B cell (primary cell): ENCODE measurements at regions not wholly inside any gene's neighbourhood (a gene's known extent, or its start where the extent isn't known, plus 50 kb on each side); places are given as distances from the start of the nearest gene placed in this dataset.
"Not testable (repeated sequence)": the region's sequence is repeated elsewhere in the genome, so short reads cannot be mapped to it uniquely, and the experiment has no call there.

Experiments used
- ATAC-seq: fragments of 200-7000 bp; cut with Tn5 transposase; one replicate; pipeline ENCODE4 v1.10.0; 2021; ENCODE audit warnings: low read depth, mild to moderate bottlenecking, moderate number of reproducible peaks, moderate library complexity
- CTCF ChIA-PET: fragments of 350-600 bp; sonication (Branson Sonifier 250); formaldehyde crosslinking; loops from one replicate; lab custom pipeline; 2021; ENCODE audit warnings: antibody characterized with exemption, inconsistent platforms; lab: Charles Lee
- POLR2A ChIA-PET: fragments of 350-600 bp; sonication (Branson Sonifier 250); formaldehyde crosslinking; loops from one replicate; lab custom pipeline; 2021; ENCODE audit warnings: antibody characterized with exemption; lab: Charles Lee
- DNase-seq: peaks from one replicate; pipeline ENCODE4 v3.0.0; 2013
- H2AFZ ChIP-seq: 2 replicates; pipeline ENCODE4 v1.6.1; 2012; ENCODE audit warnings: mild to moderate bottlenecking, low read depth, low read length; ENCODE audit not compliant: insufficient read depth, poor library complexity, severe bottlenecking
- H3K27ac ChIP-seq, 2 donors: 1 replicate in 1 of 2; 2 replicates in 1 of 2; pipeline ENCODE4 v1.5.1; 2012 to 2013; ENCODE audit warnings: low read length in 2 of 2, mild to moderate bottlenecking in 2 of 2, moderate library complexity in 1 of 2
- H3K27me3 ChIP-seq, 4 experiments: fragments of 200-600 bp in 1 of 4; sonication (generic) in 1 of 4; replicated peaks in 1 of 4; 1 replicate in 2 of 4; 2 replicates in 2 of 4; pipeline versions ENCODE4 v1.6.1 to v1.7.0; 2013 to 2016; ENCODE audit warnings: low read length in 3 of 4, mild to moderate bottlenecking in 2 of 4, mixed read lengths in 1 of 4, moderate library complexity in 1 of 4; ENCODE audit not compliant: insufficient read depth in 4 of 4, control insufficient read depth in 3 of 4; ENCODE audit errors: control extremely low read depth in 1 of 4
- H3K36me3 ChIP-seq, 2 experiments: replicated peaks in 1 of 2; 1 replicate in 1 of 2; 2 replicates in 1 of 2; pipeline versions ENCODE4 v1.6.1 to v1.7.1; 2013; ENCODE audit warnings: low read length in 1 of 2; ENCODE audit not compliant: insufficient read depth in 2 of 2, control insufficient read depth in 1 of 2; ENCODE audit errors: control extremely low read depth in 1 of 2, extremely low read depth in 1 of 2
- H3K4me1 ChIP-seq, 2 donors: fragments of 200-600 bp in 1 of 2; sonication (generic) in 1 of 2; 1 replicate in 1 of 2; 2 replicates in 1 of 2; pipeline versions ENCODE4 v1.5.1 to v1.6.1; 2013 to 2017; ENCODE audit warnings: low read length in 2 of 2; ENCODE audit not compliant: control insufficient read depth in 2 of 2, insufficient read depth in 2 of 2
- H3K4me2 ChIP-seq: replicated peaks from 2 replicates; pipeline ENCODE3; 2012; ENCODE audit warnings: mild to moderate bottlenecking, low read depth, low read length; ENCODE audit not compliant: poor library complexity, severe bottlenecking
- H3K4me3 ChIP-seq, 5 experiments: fragments of 200-600 bp in 1 of 5; sonication (generic) in 1 of 5; 1 replicate in 3 of 5; 2 replicates in 2 of 5; pipeline versions ENCODE4 v1.5.1 to v1.7.0; 2011 to 2016; ENCODE audit warnings: low read length in 4 of 5, mild to moderate bottlenecking in 4 of 5, low read depth in 2 of 5, control low read depth in 1 of 5, moderate library complexity in 1 of 5; ENCODE audit not compliant: insufficient read depth in 1 of 5; ENCODE audit errors: control extremely low read depth in 1 of 5, extremely low read depth in 1 of 5
- H3K79me2 ChIP-seq: fragments of 200-600 bp; sonication (generic); one replicate; pipeline ENCODE4 v1.6.0; 2016; ENCODE audit warnings: low read length; ENCODE audit not compliant: control insufficient read depth, insufficient read depth
- H3K9ac ChIP-seq: fragments of 200-600 bp; sonication (generic); 2 replicates; pipeline ENCODE4 v1.6.1; 2017; ENCODE audit warnings: mild to moderate bottlenecking, low read length, moderate library complexity
- H3K9me3 ChIP-seq, 3 donors: one replicate each; pipeline versions ENCODE4 v1.6.1 to v1.7.1; 2013; ENCODE audit warnings: low read length in 2 of 3; ENCODE audit not compliant: control insufficient read depth in 2 of 3, insufficient read depth in 1 of 3; ENCODE audit errors: control extremely low read depth in 1 of 3
- H4K20me1 ChIP-seq: 2 replicates; pipeline ENCODE4 v1.6.0; 2012; ENCODE audit warnings: mild to moderate bottlenecking, low read length; ENCODE audit not compliant: insufficient read depth, control insufficient read depth, poor library complexity, severe bottlenecking
- H3K27ac Mint-ChIP-seq: one replicate; pipeline ENCODE4 v1.8.0; 2021; ENCODE audit warnings: mixed read lengths
- H3K27me3 Mint-ChIP-seq: one replicate; pipeline ENCODE4 v1.8.0; 2021; ENCODE audit warnings: mixed read lengths
- H3K4me1 Mint-ChIP-seq: one replicate; pipeline ENCODE4 v1.8.0; 2021; ENCODE audit warnings: mixed read lengths
- H3K4me3 Mint-ChIP-seq: one replicate; pipeline ENCODE4 v1.8.0; 2021; ENCODE audit warnings: mixed read lengths
- H3K9me3 Mint-ChIP-seq: one replicate; pipeline ENCODE4 v1.8.0; 2022; ENCODE audit warnings: mixed read lengths; ENCODE audit not compliant: insufficient read depth
- EZH2 ChIP-seq: IDR thresholded peaks from 2 replicates; pipeline ENCODE4 v1.6.1; 2012; ENCODE audit warnings: borderline replicate concordance, low read depth, mild to moderate bottlenecking, moderate library complexity, low read length; ENCODE audit not compliant: insufficient read depth, poor library complexity, severe bottlenecking
- WGBS: methylation state at CpG from one replicate; pipeline ENCODE4 v1.1.5; 2013; ENCODE audit warnings: missing lambda C conversion rate; ENCODE audit not compliant: insufficient coverage; 5-methylcytosine and 5-hydroxymethylcytosine counted together
- intact Hi-C: fragments of 100-400 bp; cut with micrococcal nuclease; formaldehyde crosslinking; loops from one replicate; pipeline ENCODE4 v1.10.0; 2022
- TF ChIP-seq, protein P1 (sequence below): fragments of 200-600 bp; IDR thresholded peaks from one replicate; pipeline ENCODE4 v1.8.0; 2022; ENCODE audit warnings: antibody characterized with exemption, mild to moderate bottlenecking

DNA sequence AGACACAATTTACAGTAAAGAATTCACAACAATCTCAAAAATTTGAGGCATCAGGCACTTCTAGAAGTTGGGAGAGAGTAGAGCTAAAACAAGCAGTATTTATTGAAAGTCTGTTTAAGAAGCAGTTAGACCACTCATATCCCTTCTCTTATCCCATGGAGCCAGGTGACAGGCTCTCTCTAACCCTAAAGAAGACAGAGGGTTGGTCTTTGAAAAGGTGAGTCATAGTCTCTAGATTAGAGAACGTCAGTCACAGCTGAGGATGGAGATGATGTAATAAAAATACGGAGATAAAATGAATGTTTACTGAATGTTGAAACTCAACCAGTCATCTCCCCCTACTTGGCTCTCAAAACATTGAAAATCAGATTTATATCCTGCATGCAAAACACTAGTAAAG lies 223.8 kb downstream of the CHIC2 start:
- Histone ChIP-seq H3K4me3 (no peak overlapping the region), H3K9me3 (peaks cover 0 to 2% (median 0%) of the 10 kb centered on the region in 3 donors), H3K4me2 (no peak overlapping the region), H4K20me1 (no peaks in the 10 kb centered on the region), H3K36me3 (no peaks in the 10 kb centered on the region), H3K27me3 (no peaks in the 10 kb centered on the region), H3K27ac (no peak overlapping the region), H3K9ac (no peak overlapping the region), H2AFZ (no peak overlapping the region), H3K79me2 (no peaks in the 10 kb centered on the region), H3K4me1 (no peaks in the 10 kb centered on the region)
- peaks cover 4% of the 10 kb centered on the region for H3K9me3 Mint-ChIP-seq
- no peak overlapping the region for H3K4me3 Mint-ChIP-seq
- ATAC-seq (no peak), DNase-seq (no peak)
- WGBS = no CpG with 5 or more reads among the region's 2 CpGs
- ChIA-PET CTCF (no interaction called here), POLR2A (no interaction called here)
- intact Hi-C loops = no loop called here
- H3K4me1 Mint-ChIP-seq = no peaks in the 10 kb centered on the region
- peaks cover 24% of the 10 kb centered on the region for H3K27me3 Mint-ChIP-seq
- TF ChIP-seq, protein P1, sequence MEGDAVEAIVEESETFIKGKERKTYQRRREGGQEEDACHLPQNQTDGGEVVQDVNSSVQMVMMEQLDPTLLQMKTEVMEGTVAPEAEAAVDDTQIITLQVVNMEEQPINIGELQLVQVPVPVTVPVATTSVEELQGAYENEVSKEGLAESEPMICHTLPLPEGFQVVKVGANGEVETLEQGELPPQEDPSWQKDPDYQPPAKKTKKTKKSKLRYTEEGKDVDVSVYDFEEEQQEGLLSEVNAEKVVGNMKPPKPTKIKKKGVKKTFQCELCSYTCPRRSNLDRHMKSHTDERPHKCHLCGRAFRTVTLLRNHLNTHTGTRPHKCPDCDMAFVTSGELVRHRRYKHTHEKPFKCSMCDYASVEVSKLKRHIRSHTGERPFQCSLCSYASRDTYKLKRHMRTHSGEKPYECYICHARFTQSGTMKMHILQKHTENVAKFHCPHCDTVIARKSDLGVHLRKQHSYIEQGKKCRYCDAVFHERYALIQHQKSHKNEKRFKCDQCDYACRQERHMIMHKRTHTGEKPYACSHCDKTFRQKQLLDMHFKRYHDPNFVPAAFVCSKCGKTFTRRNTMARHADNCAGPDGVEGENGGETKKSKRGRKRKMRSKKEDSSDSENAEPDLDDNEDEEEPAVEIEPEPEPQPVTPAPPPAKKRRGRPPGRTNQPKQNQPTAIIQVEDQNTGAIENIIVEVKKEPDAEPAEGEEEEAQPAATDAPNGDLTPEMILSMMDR = no peak
- TF ChIP-seq EZH2 = no peak
- H3K27ac Mint-ChIP-seq = no peak overlapping the region

DNA sequence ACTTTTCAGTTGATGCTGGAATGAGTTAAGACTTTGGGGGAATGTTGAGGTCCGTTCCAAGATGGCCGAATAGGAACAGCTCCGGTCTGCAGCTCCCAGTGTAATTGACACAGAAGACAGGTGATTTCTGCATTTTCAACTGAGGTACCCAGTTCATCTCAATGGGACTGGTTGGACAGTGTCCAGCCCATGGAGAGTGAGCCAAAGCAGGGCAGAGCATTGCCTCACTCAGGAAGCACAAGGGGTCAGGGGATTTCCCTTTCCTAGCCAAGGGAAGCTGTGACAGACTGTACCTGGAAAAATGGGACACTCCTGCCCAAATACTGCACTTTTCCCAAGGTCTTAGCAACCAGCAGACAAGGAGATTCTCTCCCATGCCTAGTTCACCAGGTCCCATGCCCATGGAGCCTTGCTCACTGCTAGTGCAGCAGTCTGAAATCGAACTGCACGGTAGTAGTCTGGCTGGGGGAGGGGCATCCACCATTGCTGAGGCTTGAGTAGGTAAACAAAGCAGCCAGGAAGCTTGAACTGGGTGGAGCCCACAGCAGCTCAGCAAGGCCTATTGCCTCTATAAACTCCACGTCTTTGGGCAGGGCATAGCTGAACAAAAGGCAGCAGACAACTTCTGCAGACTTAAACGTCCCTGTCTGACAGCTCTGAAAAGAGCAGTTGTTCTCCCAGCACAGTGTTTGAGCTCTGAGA lies 231.0 kb downstream of the CHIC2 start:
- peaks cover 0 to 13% (median 0%) of the 10 kb centered on the region in 4 experiments for H3K27me3 ChIP-seq
- H3K4me3 ChIP-seq, ATAC-seq, H3K4me1 Mint-ChIP-seq, H3K27ac ChIP-seq, H3K4me2 ChIP-seq, POLR2A ChIA-PET, H3K36me3 ChIP-seq, CTCF ChIA-PET, H3K4me3 Mint-ChIP-seq, H2AFZ ChIP-seq, H3K9ac ChIP-seq, DNase-seq, H3K9me3 Mint-ChIP-seq, H3K27ac Mint-ChIP-seq, H3K79me2 ChIP-seq, intact Hi-C loops, H4K20me1 ChIP-seq, H3K4me1 ChIP-seq: not testable (repeated sequence)
- 91% methylated on average over 7 of the region's 7 CpGs for WGBS
- peaks cover 20% of the 10 kb centered on the region for H3K27me3 Mint-ChIP-seq
- H3K9me3 ChIP-seq = peaks cover 2 to 26% (median 26%) of the 10 kb centered on the region in 3 donors
